Calu3 (cell line): ENCODE measurements at regions not wholly inside any gene's neighbourhood (a gene's known extent, or its start where the extent isn't known, plus 50 kb on each side); places are given as distances from the start of the nearest gene placed in this dataset.
"Not testable (repeated sequence)": the region's sequence is repeated elsewhere in the genome, so short reads cannot be mapped to it uniquely, and the experiment has no call there.

Experiments
- BruUV-seq: library from RNA; stranded (reverse); fragments of 400-500 nt; replicated peaks from 2 replicates; lab custom pipeline; 2021; lab: Mats Ljungman, UMichigan
- CTCF ChIA-PET: fragments of 300-600 bp; sonication (Branson Sonifier 250); formaldehyde crosslinking; loops from one replicate; lab custom pipeline; 2022; ENCODE audit warnings: antibody characterized with exemption; lab: Charles Lee
- DNase-seq: peaks from one replicate; pipeline ENCODE4 v3.0.0; 2022
- H3K27ac Mint-ChIP-seq: one replicate; pipeline ENCODE4 v1.8.0; 2022; ENCODE audit warnings: mixed read lengths; ENCODE audit not compliant: unreplicated experiment
- H3K27me3 Mint-ChIP-seq: one replicate; pipeline ENCODE4 v1.8.0; 2022; ENCODE audit warnings: mixed read lengths; ENCODE audit not compliant: unreplicated experiment
- H3K36me3 Mint-ChIP-seq: one replicate; pipeline ENCODE4 v1.8.0; 2022; ENCODE audit warnings: mild to moderate bottlenecking, moderate library complexity, mixed read lengths; ENCODE audit not compliant: insufficient read depth, unreplicated experiment
- H3K4me1 Mint-ChIP-seq: one replicate; pipeline ENCODE4 v1.8.0; 2022; ENCODE audit warnings: mild to moderate bottlenecking, low read depth, mixed read lengths; ENCODE audit not compliant: unreplicated experiment
- H3K4me3 Mint-ChIP-seq: one replicate; pipeline ENCODE4 v1.8.0; 2022; ENCODE audit warnings: mild to moderate bottlenecking, low read depth, moderate library complexity, mixed read lengths; ENCODE audit not compliant: unreplicated experiment
- H3K9me3 Mint-ChIP-seq: one replicate; pipeline ENCODE4 v1.8.0; 2022; ENCODE audit warnings: low read depth, mixed read lengths; ENCODE audit not compliant: unreplicated experiment
- CTCF ChIP-seq: fragments of 200-600 bp; IDR thresholded peaks from one replicate; pipeline ENCODE4 v1.8.0; 2022; ENCODE audit warnings: antibody characterized with exemption; ENCODE audit not compliant: unreplicated experiment
- intact Hi-C: fragments of 100-400 bp; cut with micrococcal nuclease; formaldehyde crosslinking; loops from one replicate; pipeline ENCODE4 v1.10.0; 2022; ENCODE audit not compliant: unreplicated experiment

DNA sequence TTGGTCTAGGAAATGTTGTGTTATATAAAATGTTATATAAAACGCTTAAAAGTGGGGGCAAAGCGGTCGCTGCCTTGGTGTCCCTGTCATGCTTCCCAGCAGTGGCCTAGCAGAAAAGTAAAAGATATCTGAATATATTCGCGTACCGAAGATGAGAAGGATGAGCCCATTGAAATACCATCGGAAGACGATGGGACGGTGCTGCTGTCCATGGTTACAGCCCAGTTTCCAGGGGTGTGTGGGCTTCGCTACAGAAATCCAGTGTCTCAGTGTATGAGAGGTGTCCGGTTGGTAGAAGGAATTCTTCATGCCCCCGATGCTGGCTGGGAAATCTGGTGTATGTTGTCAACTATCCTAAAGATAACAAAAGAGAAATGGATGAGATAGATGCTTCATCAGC lies 110.9 kb upstream of the DIAPH3 start:
- H3K36me3 Mint-ChIP-seq = no peaks in the 10 kb centered on the region

DNA sequence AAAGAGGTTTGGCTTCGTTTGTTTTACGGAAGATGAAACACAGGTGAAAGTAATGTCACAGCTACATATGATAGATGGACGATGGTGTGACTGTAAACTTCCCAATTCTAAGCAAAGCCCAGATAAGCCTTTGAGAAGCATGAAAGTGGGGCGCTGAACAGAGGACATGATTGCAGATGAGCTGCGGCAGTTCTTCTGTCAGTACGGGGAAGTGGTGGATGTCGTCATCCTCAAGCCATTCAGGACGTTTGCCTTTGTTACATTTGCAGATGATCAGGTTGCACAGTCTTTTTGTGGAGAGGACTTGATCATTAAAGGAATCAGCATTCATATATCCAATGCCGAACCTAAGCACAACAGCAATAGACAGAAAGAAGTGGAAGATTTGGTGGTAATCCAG lies 111.5 kb upstream of the DIAPH3 start:
- no peak for DNase-seq
- Mint-ChIP-seq H3K36me3 (no peaks in the 10 kb centered on the region), H3K27me3 (peaks cover 10% of the 10 kb centered on the region), H3K9me3 (no peaks in the 10 kb centered on the region), H3K27ac (no peak overlapping the region), H3K4me1 (no peaks in the 10 kb centered on the region), H3K4me3 (no peak overlapping the region)
- intact Hi-C loops = no loop called here
- TF ChIP-seq CTCF = no peak
- CTCF ChIA-PET = no interaction called here
- BruUV-seq = no TSS peak

More for the DNA sequence above, 110.9 kb upstream of the DIAPH3 start:
- Mint-ChIP-seq H3K9me3 (no peaks in the 10 kb centered on the region), H3K4me1 (no peaks in the 10 kb centered on the region), H3K27me3 (peaks cover 10% of the 10 kb centered on the region), H3K27ac (no peak overlapping the region), H3K4me3 (no peak overlapping the region)
- no TSS peak for BruUV-seq
- TF ChIP-seq CTCF = no peak
- DNase-seq = no peak
- intact Hi-C loops = no loop called here
- CTCF ChIA-PET = no interaction called here

GRCh38 chr13:60280524-60280923 lies 116.5 kb upstream of the TDRD3 start:
- H3K27me3 Mint-ChIP-seq, DNase-seq, CTCF ChIA-PET, H3K4me3 Mint-ChIP-seq, BruUV-seq, H3K27ac Mint-ChIP-seq, H3K4me1 Mint-ChIP-seq, H3K36me3 Mint-ChIP-seq, H3K9me3 Mint-ChIP-seq, intact Hi-C loops: not testable (repeated sequence)

DNA sequence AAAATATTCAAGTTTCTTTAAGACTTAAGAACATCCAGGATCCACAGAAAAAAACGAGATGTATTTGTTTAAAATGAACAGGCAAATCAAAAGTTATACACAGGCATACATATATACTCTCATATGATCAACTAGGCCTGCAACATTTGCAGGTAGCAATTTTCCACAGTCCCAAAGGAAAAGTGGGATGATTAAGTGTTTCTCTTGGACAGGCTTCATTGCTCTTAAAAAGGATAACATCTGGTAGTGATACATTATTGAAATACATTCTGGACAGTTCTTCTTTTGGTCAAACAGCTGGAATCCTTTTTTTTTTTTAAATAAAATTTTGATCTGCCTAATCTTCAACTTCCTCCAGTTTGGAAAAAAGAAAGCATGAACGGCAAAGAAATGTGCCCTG lies 114.8 kb upstream of the TDRD3 start:
- DNase-seq = no peak
- BruUV-seq = no TSS peak
- CTCF ChIA-PET = no interaction called here
- intact Hi-C loops = no loop called here
- H3K27me3 Mint-ChIP-seq = no peaks in the 10 kb centered on the region
- no peaks in the 10 kb centered on the region for H3K36me3 Mint-ChIP-seq
- H3K27ac Mint-ChIP-seq = no peak overlapping the region
- H3K9me3 Mint-ChIP-seq = no peaks in the 10 kb centered on the region
- H3K4me1 Mint-ChIP-seq = no peaks in the 10 kb centered on the region
- no peak for TF ChIP-seq CTCF
- H3K4me3 Mint-ChIP-seq = no peak overlapping the region

DNA sequence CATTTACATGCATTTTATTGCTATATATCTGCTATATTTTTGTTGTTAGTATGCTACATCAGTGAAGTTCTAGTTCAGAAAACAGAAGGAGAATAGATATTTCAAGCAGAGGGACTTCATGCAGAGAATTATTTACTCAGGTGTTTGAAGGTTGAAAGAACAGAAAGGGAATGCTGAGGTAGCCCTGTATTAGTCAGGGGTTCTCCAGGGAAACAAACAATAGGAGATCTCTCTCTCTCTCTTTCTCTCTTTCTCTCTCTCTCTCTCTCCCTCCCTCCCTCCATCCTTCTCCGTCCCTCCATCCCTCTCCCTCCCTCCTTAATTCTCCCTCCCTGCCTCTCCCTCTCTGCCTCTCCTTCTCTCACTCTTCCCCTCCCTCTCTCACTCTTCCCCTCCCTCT lies 114.3 kb upstream of the TDRD3 start:
- H3K9me3 Mint-ChIP-seq = no peaks in the 10 kb centered on the region
- no peak overlapping the region for H3K27ac Mint-ChIP-seq
- no peaks in the 10 kb centered on the region for H3K36me3 Mint-ChIP-seq
- no peaks in the 10 kb centered on the region for H3K27me3 Mint-ChIP-seq
- H3K4me1 Mint-ChIP-seq = no peaks in the 10 kb centered on the region
- TF ChIP-seq CTCF = no peak
- no peak overlapping the region for H3K4me3 Mint-ChIP-seq
- no peak for DNase-seq
- BruUV-seq = no TSS peak
- CTCF ChIA-PET = no interaction called here
- intact Hi-C loops = no loop called here
